ENCODE measurements at regions not wholly inside any gene's neighbourhood (a gene's known extent, or its start where the extent isn't known, plus 50 kb on each side); places are given as distances from the start of the nearest gene placed in this dataset.

GRCh38 chr12:97300891-97301290, 161.7 kb upstream of the RMST start:
- H3K4me3 ChIP-seq (ENCODE audit: control extremely low read depth in 1 of 5, extremely low read depth in 1 of 5, insufficient read depth in 1 of 5, low read depth in 2 of 5, low read length in 4 of 5): no peak overlapping the region
- H3K27me3 ChIP-seq (replicated peaks in 1 of 4; ENCODE audit: control extremely low read depth in 1 of 4, control insufficient read depth in 3 of 4, insufficient read depth in 4 of 4, low read length in 3 of 4): peaks cover 0 to 9% (median 0%) of the 10 kb centered on the region in 4 experiments
- H4K20me1 ChIP-seq (ENCODE audit: control insufficient read depth, insufficient read depth, low read length, poor library complexity, severe bottlenecking): no peaks in the 10 kb centered on the region
- H3K4me2 ChIP-seq (replicated peaks; ENCODE audit: low read depth, low read length, poor library complexity, severe bottlenecking): no peak overlapping the region
- Mint-ChIP-seq H3K9me3 (ENCODE audit: insufficient read depth) (peaks cover 2% of the 10 kb centered on the region), H3K27me3 (peaks cover 39% of the 10 kb centered on the region), H3K4me1 (peaks cover 8% of the 10 kb centered on the region), H3K4me3 (no peak overlapping the region), H3K27ac (no peak overlapping the region)
- POLR2A ChIA-PET: no interaction called here
- intact Hi-C loops (cut with micrococcal nuclease): loop anchor here (10.0 kb wide), 1 partner anchor 1094 kb away; no protein-coding TSS in a partner anchor
- H3K4me1 ChIP-seq (ENCODE audit: control insufficient read depth in 2 of 2, insufficient read depth in 2 of 2, low read length in 2 of 2): peaks cover 5% of the 10 kb centered on the region in 2 donors
- WGBS (ENCODE audit: insufficient coverage): no CpG with 5 or more reads among the region's 1 CpG
- H3K79me2 ChIP-seq (ENCODE audit: control insufficient read depth, insufficient read depth, low read length): no peaks in the 10 kb centered on the region
- no peak overlapping the region for H2AFZ ChIP-seq (ENCODE audit: insufficient read depth, low read depth, low read length, poor library complexity, severe bottlenecking)
- H3K27ac ChIP-seq (ENCODE audit: low read length in 2 of 2): no peak overlapping the region
- CTCF ChIA-PET: interaction anchor here (0.6 kb wide), 1 partner anchor 9 kb away, joined by 3 read pairs; no protein-coding TSS in a partner anchor
- no peaks in the 10 kb centered on the region for H3K9me3 ChIP-seq (ENCODE audit: control extremely low read depth in 1 of 3, control insufficient read depth in 2 of 3, insufficient read depth in 1 of 3, low read length in 2 of 3)
- H3K36me3 ChIP-seq (replicated peaks in 1 of 2; ENCODE audit: control extremely low read depth in 1 of 2, control insufficient read depth in 1 of 2, extremely low read depth in 1 of 2, insufficient read depth in 2 of 2, low read length in 1 of 2): no peaks in the 10 kb centered on the region
- no peak for DNase-seq
- no peak for TF ChIP-seq EZH2 (IDR thresholded peaks at IDR 0.05; ENCODE audit: borderline replicate concordance, insufficient read depth, low read depth, low read length, poor library complexity, severe bottlenecking)
- TF ChIP-seq, protein P1, sequence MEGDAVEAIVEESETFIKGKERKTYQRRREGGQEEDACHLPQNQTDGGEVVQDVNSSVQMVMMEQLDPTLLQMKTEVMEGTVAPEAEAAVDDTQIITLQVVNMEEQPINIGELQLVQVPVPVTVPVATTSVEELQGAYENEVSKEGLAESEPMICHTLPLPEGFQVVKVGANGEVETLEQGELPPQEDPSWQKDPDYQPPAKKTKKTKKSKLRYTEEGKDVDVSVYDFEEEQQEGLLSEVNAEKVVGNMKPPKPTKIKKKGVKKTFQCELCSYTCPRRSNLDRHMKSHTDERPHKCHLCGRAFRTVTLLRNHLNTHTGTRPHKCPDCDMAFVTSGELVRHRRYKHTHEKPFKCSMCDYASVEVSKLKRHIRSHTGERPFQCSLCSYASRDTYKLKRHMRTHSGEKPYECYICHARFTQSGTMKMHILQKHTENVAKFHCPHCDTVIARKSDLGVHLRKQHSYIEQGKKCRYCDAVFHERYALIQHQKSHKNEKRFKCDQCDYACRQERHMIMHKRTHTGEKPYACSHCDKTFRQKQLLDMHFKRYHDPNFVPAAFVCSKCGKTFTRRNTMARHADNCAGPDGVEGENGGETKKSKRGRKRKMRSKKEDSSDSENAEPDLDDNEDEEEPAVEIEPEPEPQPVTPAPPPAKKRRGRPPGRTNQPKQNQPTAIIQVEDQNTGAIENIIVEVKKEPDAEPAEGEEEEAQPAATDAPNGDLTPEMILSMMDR (IDR thresholded peaks at IDR 0.05): no peak
- ATAC-seq (ENCODE audit: low read depth): no peak
- H3K9ac ChIP-seq (ENCODE audit: low read length): no peak overlapping the region

- TF ChIP-seq EZH2 (IDR thresholded peaks at IDR 0.05; ENCODE audit: borderline replicate concordance, insufficient read depth, low read depth, low read length, poor library complexity, severe bottlenecking): no peak
- TF ChIP-seq, protein P1 (IDR thresholded peaks at IDR 0.05): no peak
- H3K4me1 Mint-ChIP-seq: peaks cover 15% of the 10 kb centered on the region
- Histone ChIP-seq H4K20me1 (ENCODE audit: control insufficient read depth, insufficient read depth, low read length, poor library complexity, severe bottlenecking) (no peaks in the 10 kb centered on the region), H3K4me2 (replicated peaks; ENCODE audit: low read depth, low read length, poor library complexity, severe bottlenecking) (no peak overlapping the region), H3K4me1 (ENCODE audit: control insufficient read depth in 2 of 2, insufficient read depth in 2 of 2, low read length in 2 of 2) (peaks cover 11 to 12% of the 10 kb centered on the region in 2 donors), H3K9ac (ENCODE audit: low read length) (no peak overlapping the region), H3K36me3 (replicated peaks in 1 of 2; ENCODE audit: control extremely low read depth in 1 of 2, control insufficient read depth in 1 of 2, extremely low read depth in 1 of 2, insufficient read depth in 2 of 2, low read length in 1 of 2) (no peaks in the 10 kb centered on the region), H3K27me3 (replicated peaks in 1 of 4; ENCODE audit: control extremely low read depth in 1 of 4, control insufficient read depth in 3 of 4, insufficient read depth in 4 of 4, low read length in 3 of 4) (peaks cover 0 to 9% (median 0%) of the 10 kb centered on the region in 4 experiments), H3K9me3 (ENCODE audit: control extremely low read depth in 1 of 3, control insufficient read depth in 2 of 3, insufficient read depth in 1 of 3, low read length in 2 of 3) (no peaks in the 10 kb centered on the region), H3K27ac (ENCODE audit: low read length in 2 of 2) (no peak overlapping the region), H3K4me3 (ENCODE audit: control extremely low read depth in 1 of 5, extremely low read depth in 1 of 5, insufficient read depth in 1 of 5, low read depth in 2 of 5, low read length in 4 of 5) (no peak overlapping the region), H2AFZ (ENCODE audit: insufficient read depth, low read depth, low read length, poor library complexity, severe bottlenecking) (no peak overlapping the region), H3K79me2 (ENCODE audit: control insufficient read depth, insufficient read depth, low read length) (no peaks in the 10 kb centered on the region)
- ATAC-seq (ENCODE audit: low read depth) (no peak), DNase-seq (no peak)
- H3K27ac Mint-ChIP-seq: no peak overlapping the region
- intact Hi-C loops (cut with micrococcal nuclease): loop anchor here (10.0 kb wide), 1 partner anchor 1093 kb away; no protein-coding TSS in a partner anchor
- peaks cover 39% of the 10 kb centered on the region for H3K27me3 Mint-ChIP-seq
- peaks cover 2% of the 10 kb centered on the region for H3K9me3 Mint-ChIP-seq (ENCODE audit: insufficient read depth)
- H3K4me3 Mint-ChIP-seq: no peak overlapping the region
- WGBS (ENCODE audit: insufficient coverage): 80% methylated on average over 1 of the region's 3 CpGs
- ChIA-PET CTCF (no interaction called here), POLR2A (no interaction called here)
Observed at GRCh38 chr12:97301576-97301975, 161.0 kb upstream of the RMST start.

Data from B cell (primary cell).